Gastroesophageal sphincter (tissue), 3 donors: ENCODE measurements at regions not wholly inside any gene's neighbourhood (a gene's known extent, or its start where the extent isn't known, plus 50 kb on each side); places are given as distances from the start of the nearest gene placed in this dataset.

Experiments used
- EP300 ChIP-seq: sonication (generic); formaldehyde crosslinking; IDR thresholded peaks from one replicate; pipeline ENCODE4 v1.6.1; 2017; ENCODE audit warnings: antibody characterized with exemption, mild to moderate bottlenecking
- POLR2A ChIP-seq, 2 donors: fragments of 450-650 bp; IDR thresholded peaks; one replicate each; pipeline ENCODE4 v1.6.1; 2017; ENCODE audit warnings: antibody characterized with exemption in 2 of 2, mild to moderate bottlenecking in 2 of 2, moderate library complexity in 1 of 2
- POLR2AphosphoS5 ChIP-seq: sonication (generic); formaldehyde crosslinking; IDR thresholded peaks from one replicate; pipeline ENCODE4 v1.6.1; 2017; ENCODE audit warnings: antibody characterized with exemption
- TF ChIP-seq, protein P1 (sequence below), 4 experiments: fragments of 200-600 bp in 2 of 4; fragments of 450-650 bp in 2 of 4; sonication (generic) in 1 of 4; IDR thresholded peaks; one replicate each; pipeline ENCODE4 v1.5.1; 2017 to 2019; ENCODE audit warnings: antibody characterized with exemption in 4 of 4, mild to moderate bottlenecking in 2 of 4, moderate library complexity in 2 of 4

DNA sequence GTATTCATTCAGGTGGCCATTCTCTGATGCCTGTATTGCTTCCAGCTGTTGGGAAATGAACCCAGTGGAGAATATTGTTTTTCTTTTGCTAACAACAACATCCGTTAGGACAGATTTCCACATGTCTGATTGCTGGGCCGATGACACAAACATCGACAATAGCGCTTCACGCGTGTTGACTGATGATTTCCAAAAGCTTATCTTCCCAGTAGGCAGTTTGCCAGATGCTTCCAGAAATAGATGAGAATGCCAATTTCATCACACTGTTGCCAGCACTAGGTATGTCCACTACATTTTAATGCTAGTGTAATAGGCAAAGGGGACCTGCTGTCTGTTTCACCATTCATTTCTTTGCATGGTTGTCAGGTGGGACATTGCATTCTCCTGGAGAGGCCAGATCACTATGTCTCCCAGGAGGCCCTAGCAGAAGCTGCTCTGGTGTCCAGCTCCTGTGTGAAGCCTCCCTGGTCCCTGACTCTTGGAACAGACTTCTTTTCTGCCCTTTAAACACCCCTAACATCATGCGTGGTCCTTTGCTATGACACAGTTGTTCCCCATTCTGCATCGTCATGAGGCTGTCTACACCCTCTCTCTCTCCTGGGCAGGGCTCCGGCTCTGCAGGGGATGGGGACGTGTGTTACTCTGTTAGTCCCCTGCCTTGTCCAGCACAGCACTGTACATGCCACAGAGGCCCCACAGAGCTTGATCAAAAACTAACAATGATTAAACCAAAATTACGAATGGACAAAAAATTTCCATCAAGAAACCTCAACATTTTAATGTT is 181.6 kb downstream of the CDH26 start:
- TF ChIP-seq, protein P1, sequence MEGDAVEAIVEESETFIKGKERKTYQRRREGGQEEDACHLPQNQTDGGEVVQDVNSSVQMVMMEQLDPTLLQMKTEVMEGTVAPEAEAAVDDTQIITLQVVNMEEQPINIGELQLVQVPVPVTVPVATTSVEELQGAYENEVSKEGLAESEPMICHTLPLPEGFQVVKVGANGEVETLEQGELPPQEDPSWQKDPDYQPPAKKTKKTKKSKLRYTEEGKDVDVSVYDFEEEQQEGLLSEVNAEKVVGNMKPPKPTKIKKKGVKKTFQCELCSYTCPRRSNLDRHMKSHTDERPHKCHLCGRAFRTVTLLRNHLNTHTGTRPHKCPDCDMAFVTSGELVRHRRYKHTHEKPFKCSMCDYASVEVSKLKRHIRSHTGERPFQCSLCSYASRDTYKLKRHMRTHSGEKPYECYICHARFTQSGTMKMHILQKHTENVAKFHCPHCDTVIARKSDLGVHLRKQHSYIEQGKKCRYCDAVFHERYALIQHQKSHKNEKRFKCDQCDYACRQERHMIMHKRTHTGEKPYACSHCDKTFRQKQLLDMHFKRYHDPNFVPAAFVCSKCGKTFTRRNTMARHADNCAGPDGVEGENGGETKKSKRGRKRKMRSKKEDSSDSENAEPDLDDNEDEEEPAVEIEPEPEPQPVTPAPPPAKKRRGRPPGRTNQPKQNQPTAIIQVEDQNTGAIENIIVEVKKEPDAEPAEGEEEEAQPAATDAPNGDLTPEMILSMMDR (IDR thresholded peaks at IDR 0.05), result no peak
- no peak for TF ChIP-seq POLR2AphosphoS5
- no peak for TF ChIP-seq POLR2A (IDR thresholded peaks at IDR 0.05)
- TF ChIP-seq EP300, result no peak
